Uterus (tissue), 3 donors: ENCODE measurements at regions not wholly inside any gene's neighbourhood (a gene's known extent, or its start where the extent isn't known, plus 50 kb on each side); places are given as distances from the start of the nearest gene placed in this dataset.
"Not testable (repeated sequence)": the region's sequence is repeated elsewhere in the genome, so short reads cannot be mapped to it uniquely, and the experiment has no call there.

Experiments used
- DNase-seq, 2 donors: peaks; one replicate each; pipeline ENCODE4 v3.0.0-alpha.2; 2019 to 2020
- H3K27ac ChIP-seq, 2 donors: fragments of 200-600 bp; sonication (generic); 1 replicate in 1 of 2; 2 replicates in 1 of 2; pipeline ENCODE4 v1.5.1; 2016 to 2018
- H3K27me3 ChIP-seq, 2 donors: fragments of 200-600 bp; sonication (generic); one replicate each; pipeline ENCODE4 v1.5.1; 2018 to 2019; ENCODE audit warnings: control low read depth in 1 of 2
- H3K36me3 ChIP-seq, 2 donors: fragments of 200-600 bp; sonication (generic); one replicate each; pipeline ENCODE4 v1.5.1; 2019; ENCODE audit warnings: control low read depth in 1 of 2
- H3K4me1 ChIP-seq, 2 donors: fragments of 200-600 bp; sonication (generic); one replicate each; pipeline ENCODE4 v1.5.1; 2018 to 2019; ENCODE audit warnings: control low read depth in 1 of 2
- H3K4me3 ChIP-seq, 2 donors: fragments of 200-600 bp; sonication (generic); 1 replicate in 1 of 2; 2 replicates in 1 of 2; pipeline ENCODE4 v1.5.1; 2018 to 2019; ENCODE audit warnings: mild to moderate bottlenecking in 1 of 2
- H3K9me3 ChIP-seq, 2 donors: fragments of 200-600 bp; sonication (generic); one replicate each; pipeline ENCODE4 v1.5.1; 2019; ENCODE audit warnings: control low read depth in 1 of 2
- CTCF ChIP-seq, 4 experiments: fragments of 200-600 bp in 2 of 4; fragments of 450-650 bp in 2 of 4; sonication (generic) in 2 of 4; IDR thresholded peaks; one replicate each; pipeline ENCODE4 v1.5.1; 2016 to 2019; ENCODE audit warnings: antibody characterized with exemption in 4 of 4, mild to moderate bottlenecking in 2 of 4, moderate library complexity in 1 of 4
- intact Hi-C: fragments of 100-400 bp; cut with DNase I; formaldehyde crosslinking; loops from one replicate; pipeline ENCODE4 v1.15.1; 2023; ENCODE audit warnings: low total_unique reads
- donor health status: DM: yes; HTN: yes; CAD: no.

DNA sequence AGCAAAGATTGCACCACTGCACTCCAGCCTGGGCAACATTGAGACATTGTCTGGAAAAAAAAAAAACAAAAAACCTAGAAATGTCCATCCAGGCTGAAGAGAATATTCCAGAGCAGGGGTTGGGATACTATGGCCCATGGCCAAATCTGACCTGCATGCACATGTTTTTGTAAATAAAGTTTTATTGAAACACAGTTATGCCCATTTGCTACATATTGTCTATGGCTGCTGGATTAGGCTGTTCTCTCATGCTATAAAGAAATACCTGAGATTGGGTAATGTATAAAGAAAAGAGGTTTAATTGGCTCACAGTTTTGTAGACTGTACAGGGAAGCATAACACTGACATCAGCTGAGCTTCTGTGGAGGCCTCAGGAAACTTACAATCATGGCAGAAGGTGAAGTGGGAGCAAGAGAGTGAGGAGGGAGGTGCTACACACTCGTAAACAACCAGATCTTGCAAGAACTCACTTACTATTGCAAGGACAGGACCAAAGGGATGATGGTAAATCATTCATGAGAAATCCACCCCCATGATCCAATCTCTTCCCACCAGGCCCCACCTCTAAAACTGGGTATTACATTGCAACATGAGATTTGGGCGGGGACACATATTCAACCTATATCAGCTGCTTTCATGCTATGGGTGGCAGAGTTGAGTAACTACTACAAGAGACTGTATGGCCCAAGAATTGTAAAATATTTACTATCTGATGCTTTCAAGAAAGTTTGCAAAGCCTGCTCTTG, 137.8 kb upstream of the ROPN1B start:
- H3K4me3 ChIP-seq, H3K27me3 ChIP-seq, DNase-seq, H3K4me1 ChIP-seq, intact Hi-C loops, H3K9me3 ChIP-seq, H3K27ac ChIP-seq, H3K36me3 ChIP-seq: not testable (repeated sequence)

- H3K9me3 ChIP-seq, H3K27me3 ChIP-seq, H3K4me3 ChIP-seq, H3K36me3 ChIP-seq, H3K4me1 ChIP-seq, intact Hi-C loops, DNase-seq: not testable (repeated sequence)
- H3K27ac ChIP-seq: peak overlapping the region; percentile 19 to 63
- peak in 1 of 4 experiments; percentile 5 for TF ChIP-seq CTCF (IDR thresholded peaks at IDR 0.05)
These were observed 133.4 kb upstream of the ROPN1B start for GRCh38 chr3:125835562-125835961.

GRCh38 chr3:125836011-125836551, 132.9 kb upstream of the ROPN1B start:
- H3K4me1 ChIP-seq, H3K9me3 ChIP-seq, H3K36me3 ChIP-seq, H3K27me3 ChIP-seq, intact Hi-C loops: not testable (repeated sequence)
- peak overlapping the region in 1 of 2 donors; percentile 2 for H3K4me3 ChIP-seq
- peak; percentile 28 to 53 for DNase-seq
- peak overlapping the region; percentile 19 to 63 for H3K27ac ChIP-seq

GRCh38 chr3:125836786-125837185, 132.2 kb upstream of the ROPN1B start:
- H3K36me3 ChIP-seq, H3K27ac ChIP-seq, intact Hi-C loops, H3K27me3 ChIP-seq, H3K4me3 ChIP-seq, H3K9me3 ChIP-seq, H3K4me1 ChIP-seq, DNase-seq: not testable (repeated sequence)

DNA sequence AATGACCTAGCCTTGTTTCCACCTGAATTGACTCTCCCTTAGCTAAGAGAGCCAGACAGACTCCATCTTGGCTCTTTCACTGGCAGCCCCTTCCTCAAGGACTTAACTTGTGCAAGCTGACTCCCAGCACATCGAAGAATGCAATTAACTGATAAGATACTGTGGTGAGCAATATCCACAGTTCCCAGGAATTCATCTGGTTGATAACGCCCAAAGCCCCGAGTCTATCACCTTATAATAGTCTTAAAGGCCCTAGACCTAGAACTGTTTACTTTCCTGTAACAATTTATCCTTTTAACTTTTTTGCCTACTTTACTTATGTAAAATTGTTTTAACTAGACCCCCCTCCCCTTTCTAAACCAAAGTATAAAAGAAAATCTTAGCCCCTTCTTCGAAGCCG, 130.1 kb upstream of the ROPN1B start:
- H3K27ac ChIP-seq, H3K36me3 ChIP-seq, DNase-seq, intact Hi-C loops, H3K4me1 ChIP-seq, H3K4me3 ChIP-seq, H3K27me3 ChIP-seq, H3K9me3 ChIP-seq: not testable (repeated sequence)

- H3K27me3 ChIP-seq, H3K27ac ChIP-seq, H3K4me3 ChIP-seq, intact Hi-C loops, H3K4me1 ChIP-seq, DNase-seq, H3K9me3 ChIP-seq, H3K36me3 ChIP-seq: not testable (repeated sequence)
These were observed 128.5 kb upstream of the ROPN1B start for GRCh38 chr3:125840465-125840864.

DNA sequence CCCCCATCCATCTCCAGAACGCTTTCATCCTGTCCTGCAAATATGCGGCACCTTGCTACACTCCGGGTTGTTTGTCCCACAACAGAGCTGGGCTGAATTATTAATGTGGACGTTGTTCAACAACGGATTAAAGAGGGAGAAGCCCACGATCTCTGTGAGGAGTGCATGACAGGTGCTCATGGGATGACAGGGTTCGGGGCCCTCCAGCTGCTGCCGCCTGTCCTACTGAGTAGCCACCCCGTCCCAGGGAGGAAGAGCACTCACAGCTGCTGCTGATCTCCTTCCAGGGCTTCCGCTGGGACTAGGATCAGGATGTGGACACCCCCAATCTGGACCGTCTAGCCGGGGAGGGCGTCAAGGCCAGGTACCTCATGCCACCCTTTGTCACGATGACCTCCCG, 121.0 kb upstream of the ROPN1B start:
- intact Hi-C loops: not testable (repeated sequence)

GRCh38 chr3:125855006-125855405, 114.0 kb upstream of the ROPN1B start:
- H3K27me3 ChIP-seq, DNase-seq, H3K4me3 ChIP-seq, H3K4me1 ChIP-seq, intact Hi-C loops, H3K36me3 ChIP-seq, H3K27ac ChIP-seq, H3K9me3 ChIP-seq: not testable (repeated sequence)

More for the DNA sequence above, 121.0 kb upstream of the ROPN1B start:
- not testable (repeated sequence) for DNase-seq, H3K36me3 ChIP-seq, H3K27ac ChIP-seq, H3K27me3 ChIP-seq, H3K4me1 ChIP-seq, H3K4me3 ChIP-seq, H3K9me3 ChIP-seq

DNA sequence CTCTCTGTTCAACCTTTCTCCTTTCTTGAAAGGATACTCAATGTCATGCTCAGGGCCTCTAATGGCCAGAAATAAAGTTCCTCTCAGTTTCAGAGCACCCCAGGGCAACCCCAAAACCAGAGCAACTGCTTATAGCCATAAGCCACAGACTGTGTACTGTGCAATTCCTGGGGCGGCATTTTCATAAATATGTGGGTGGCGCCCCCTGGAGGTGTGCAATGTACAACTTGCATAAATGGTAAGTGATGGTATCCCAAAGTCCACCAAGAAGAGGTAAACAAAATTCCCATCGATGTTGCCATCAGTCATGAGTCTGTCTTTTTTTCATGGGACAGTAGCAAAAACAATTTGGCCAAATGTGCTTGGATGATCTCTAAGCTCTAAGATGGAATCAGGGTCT, 108.4 kb upstream of the ROPN1B start:
- H3K27me3 ChIP-seq, H3K36me3 ChIP-seq, DNase-seq, intact Hi-C loops, H3K9me3 ChIP-seq, H3K27ac ChIP-seq, H3K4me1 ChIP-seq, H3K4me3 ChIP-seq: not testable (repeated sequence)

- DNase-seq, intact Hi-C loops, H3K27me3 ChIP-seq, H3K27ac ChIP-seq, H3K4me1 ChIP-seq, H3K9me3 ChIP-seq, H3K36me3 ChIP-seq, H3K4me3 ChIP-seq: not testable (repeated sequence)
These were observed 106.1 kb upstream of the ROPN1B start for GRCh38 chr3:125862841-125863254.

- H3K9me3 ChIP-seq, H3K27me3 ChIP-seq, H3K27ac ChIP-seq, H3K4me1 ChIP-seq, H3K4me3 ChIP-seq, DNase-seq, intact Hi-C loops, H3K36me3 ChIP-seq: not testable (repeated sequence)
These were observed 104.4 kb upstream of the ROPN1B start for GRCh38 chr3:125864532-125864931.

GRCh38 chr3:125886006-125886405, 83.0 kb upstream of the ROPN1B start:
- H3K27me3 ChIP-seq, H3K4me3 ChIP-seq, H3K9me3 ChIP-seq, H3K4me1 ChIP-seq, intact Hi-C loops, H3K36me3 ChIP-seq: not testable (repeated sequence)
- peak overlapping the region in 1 of 2 donors; percentile 36 for H3K27ac ChIP-seq
- DNase-seq: peak; percentile 57 to 62

- H3K27me3 ChIP-seq, intact Hi-C loops, H3K4me1 ChIP-seq, H3K27ac ChIP-seq, DNase-seq, H3K36me3 ChIP-seq, H3K4me3 ChIP-seq, H3K9me3 ChIP-seq: not testable (repeated sequence)
These were observed 69.8 kb upstream of the ROPN1B start for GRCh38 chr3:125899181-125899580.
